GF-D8 (cell line): ENCODE measurements at regions not wholly inside any gene's neighbourhood (a gene's known extent, or its start where the extent isn't known, plus 50 kb on each side); places are given as distances from the start of the nearest gene placed in this dataset.

ENCODE experiments used
- DNase-seq: peaks from one replicate; lab custom pipeline; 2025; lab: John Stamatoyannopoulos, UW

GRCh38 chr17:79539944-79540705 lies 70.7 kb downstream of the RBFOX3 start:
- DNase-seq, result no peak

- DNase-seq, result no peak
Measured at GRCh38 chr17:79538291-79538690, 72.6 kb downstream of the RBFOX3 start.

GRCh38 chr17:79537686-79538085 lies 73.2 kb downstream of the RBFOX3 start:
- no peak for DNase-seq

- DNase-seq, result no peak
Measured at GRCh38 chr17:79537061-79537460, 73.8 kb downstream of the RBFOX3 start.

GRCh38 chr17:79536212-79536840 lies 74.5 kb downstream of the RBFOX3 start:
- DNase-seq, result no peak

- DNase-seq, result no peak
Measured at GRCh38 chr17:79535728-79536025, 75.2 kb downstream of the RBFOX3 start.

- no peak for DNase-seq
Measured at GRCh38 chr17:79534851-79535727, 75.8 kb downstream of the RBFOX3 start.

- no peak for DNase-seq
Measured at GRCh38 chr17:79534111-79534510, 76.7 kb downstream of the RBFOX3 start.

- no peak for DNase-seq
Measured at GRCh38 chr17:79533116-79533515, 77.7 kb downstream of the RBFOX3 start.

GRCh38 chr17:79532107-79532790 lies 78.6 kb downstream of the RBFOX3 start:
- DNase-seq, result no peak

- no peak for DNase-seq
Measured at GRCh38 chr17:79531191-79532095, 79.4 kb downstream of the RBFOX3 start.

GRCh38 chr17:79530361-79531105 lies 80.3 kb downstream of the RBFOX3 start:
- DNase-seq, result no peak

- DNase-seq, result no peak
Measured at GRCh38 chr17:79529661-79530081, 81.2 kb downstream of the RBFOX3 start.

- DNase-seq, result no peak
Measured at GRCh38 chr17:79528592-79529125, 82.2 kb downstream of the RBFOX3 start.

GRCh38 chr17:79527306-79527705 lies 83.5 kb downstream of the RBFOX3 start:
- DNase-seq, result no peak

GRCh38 chr17:79525793-79526677 lies 84.8 kb downstream of the RBFOX3 start:
- DNase-seq, result no peak

GRCh38 chr17:79524213-79525187 lies 86.4 kb downstream of the RBFOX3 start:
- no peak for DNase-seq

- DNase-seq, result no peak
Measured at GRCh38 chr17:79522414-79522813, 88.4 kb downstream of the RBFOX3 start.
